Loucy (cell line): ENCODE measurements at regions not wholly inside any gene's neighbourhood (a gene's known extent, or its start where the extent isn't known, plus 50 kb on each side); places are given as distances from the start of the nearest gene placed in this dataset.

Experiments used
- EZH2phosphoT487 ChIP-seq: fragments of 200-600 bp; IDR thresholded peaks from 2 replicates; pipeline ENCODE4 v1.6.1; 2018; ENCODE audit warnings: antibody characterized with exemption, mild to moderate bottlenecking, moderate library complexity, borderline replicate concordance
- TF ChIP-seq, protein P1 (sequence below): fragments of 200-600 bp; sonication (generic); conservative IDR thresholded peaks from 2 replicates; pipeline ENCODE4 v1.5.1; 2014; ENCODE audit warnings: mild to moderate bottlenecking, antibody characterized with exemption, low read length

DNA sequence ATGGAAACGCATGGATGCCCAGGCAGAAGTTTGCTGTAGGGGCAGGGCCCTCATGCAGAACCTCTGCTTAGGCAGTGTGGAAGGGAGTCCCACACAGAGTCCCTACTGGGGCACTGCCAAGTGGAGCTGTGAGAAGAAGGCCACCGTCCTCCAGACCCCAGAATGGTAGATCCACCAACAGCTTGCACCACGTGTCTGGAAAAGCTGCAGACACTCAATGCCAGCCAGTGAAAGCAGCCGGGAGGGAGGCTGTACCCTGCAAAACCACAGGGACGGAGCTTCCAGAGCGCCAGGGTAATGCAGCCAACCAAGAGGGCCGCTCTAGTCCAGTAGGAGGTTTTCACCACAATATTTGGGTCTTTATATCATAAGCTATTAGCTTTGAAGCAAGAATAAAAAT lies 97.1 kb upstream of the IQSEC1 start:
- TF ChIP-seq, protein P1, sequence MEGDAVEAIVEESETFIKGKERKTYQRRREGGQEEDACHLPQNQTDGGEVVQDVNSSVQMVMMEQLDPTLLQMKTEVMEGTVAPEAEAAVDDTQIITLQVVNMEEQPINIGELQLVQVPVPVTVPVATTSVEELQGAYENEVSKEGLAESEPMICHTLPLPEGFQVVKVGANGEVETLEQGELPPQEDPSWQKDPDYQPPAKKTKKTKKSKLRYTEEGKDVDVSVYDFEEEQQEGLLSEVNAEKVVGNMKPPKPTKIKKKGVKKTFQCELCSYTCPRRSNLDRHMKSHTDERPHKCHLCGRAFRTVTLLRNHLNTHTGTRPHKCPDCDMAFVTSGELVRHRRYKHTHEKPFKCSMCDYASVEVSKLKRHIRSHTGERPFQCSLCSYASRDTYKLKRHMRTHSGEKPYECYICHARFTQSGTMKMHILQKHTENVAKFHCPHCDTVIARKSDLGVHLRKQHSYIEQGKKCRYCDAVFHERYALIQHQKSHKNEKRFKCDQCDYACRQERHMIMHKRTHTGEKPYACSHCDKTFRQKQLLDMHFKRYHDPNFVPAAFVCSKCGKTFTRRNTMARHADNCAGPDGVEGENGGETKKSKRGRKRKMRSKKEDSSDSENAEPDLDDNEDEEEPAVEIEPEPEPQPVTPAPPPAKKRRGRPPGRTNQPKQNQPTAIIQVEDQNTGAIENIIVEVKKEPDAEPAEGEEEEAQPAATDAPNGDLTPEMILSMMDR, result no peak
- no peak for TF ChIP-seq EZH2phosphoT487
